ENCODE measurements at regions not wholly inside any gene's neighbourhood (a gene's known extent, or its start where the extent isn't known, plus 50 kb on each side); places are given as distances from the start of the nearest gene placed in this dataset.

GRCh38 chr22:27628891-27629631 lies 172.5 kb downstream of the MN1 start:
- Histone ChIP-seq H3K36me3 (no peaks in the 10 kb centered on the region), H3K4me3 (no peak overlapping the region), H3K27me3 (no peaks in the 10 kb centered on the region), H3K9me3 (no peaks in the 10 kb centered on the region), H3K4me1 (no peaks in the 10 kb centered on the region), H3K27ac (no peak overlapping the region)
- DNase-seq (ENCODE audit: low spot score in 2 of 2): no peak
- intact Hi-C loops (cut with DNase I): no loop called here
- TF ChIP-seq CTCF (IDR thresholded peaks at IDR 0.05): no peak

- Histone ChIP-seq H3K27ac (no peak overlapping the region), H3K4me1 (no peaks in the 10 kb centered on the region), H3K4me3 (no peak overlapping the region), H3K9me3 (no peaks in the 10 kb centered on the region), H3K27me3 (no peaks in the 10 kb centered on the region), H3K36me3 (no peaks in the 10 kb centered on the region)
- no peak for TF ChIP-seq CTCF (IDR thresholded peaks at IDR 0.05)
- no peak for DNase-seq (ENCODE audit: low spot score in 2 of 2)
- intact Hi-C loops (cut with DNase I): no loop called here
These were observed 171.5 kb downstream of the MN1 start for GRCh38 chr22:27629908-27630673.

GRCh38 chr22:27630754-27631153 lies 170.8 kb downstream of the MN1 start:
- no peak for DNase-seq (ENCODE audit: low spot score in 2 of 2)
- no peak overlapping the region for H3K27ac ChIP-seq
- no peaks in the 10 kb centered on the region for H3K4me1 ChIP-seq
- no peak overlapping the region for H3K4me3 ChIP-seq
- intact Hi-C loops (cut with DNase I): no loop called here
- no peaks in the 10 kb centered on the region for H3K9me3 ChIP-seq
- no peaks in the 10 kb centered on the region for H3K36me3 ChIP-seq
- TF ChIP-seq CTCF (IDR thresholded peaks at IDR 0.05): no peak
- H3K27me3 ChIP-seq: no peaks in the 10 kb centered on the region

GRCh38 chr22:27631641-27632040 lies 169.9 kb downstream of the MN1 start:
- H3K27ac ChIP-seq: no peak overlapping the region
- DNase-seq (ENCODE audit: low spot score in 2 of 2): no peak
- peaks cover 0 to 2% of the 10 kb centered on the region in 2 donors for H3K4me1 ChIP-seq
- intact Hi-C loops (cut with DNase I): no loop called here
- no peaks in the 10 kb centered on the region for H3K36me3 ChIP-seq
- H3K9me3 ChIP-seq: no peaks in the 10 kb centered on the region
- no peaks in the 10 kb centered on the region for H3K27me3 ChIP-seq
- TF ChIP-seq CTCF (IDR thresholded peaks at IDR 0.05): no peak
- H3K4me3 ChIP-seq: no peak overlapping the region

- Histone ChIP-seq H3K4me3 (no peak overlapping the region), H3K36me3 (no peaks in the 10 kb centered on the region), H3K27ac (no peak overlapping the region), H3K9me3 (no peaks in the 10 kb centered on the region), H3K27me3 (no peaks in the 10 kb centered on the region), H3K4me1 (peaks cover 4 to 12% of the 10 kb centered on the region in 2 donors)
- DNase-seq (ENCODE audit: low spot score in 2 of 2): no peak
- no peak for TF ChIP-seq CTCF (IDR thresholded peaks at IDR 0.05)
- intact Hi-C loops (cut with DNase I): no loop called here
These were observed 168.9 kb downstream of the MN1 start for GRCh38 chr22:27632451-27633295.
